K562 (cell line): ENCODE measurements at regions not wholly inside any gene's neighbourhood (a gene's known extent, or its start where the extent isn't known, plus 50 kb on each side); places are given as distances from the start of the nearest gene placed in this dataset.

Source experiments
- ATAC-seq: fragments of 200-7000 bp; cut with Tn5 transposase; 3 replicates; pipeline ENCODE4 v1.9.1; 2020; ENCODE audit warnings: moderate library complexity
- BruUV-seq: library from RNA; stranded (reverse); fragments of 400-500 nt; replicated peaks from 2 replicates; lab custom pipeline; 2021; lab: Mats Ljungman, UMichigan
- CTCF ChIA-PET: fragments of 300-600 bp; formaldehyde crosslinking; extraction: SDS; loops from one replicate; lab custom pipeline; 2021; ENCODE audit warnings: low intra/inter-chr PET ratio; lab: Yijun Ruan, JAX
- POLR2A ChIA-PET: fragments of 300-600, 350-650 bp; sonication (Branson Sonifier 250); formaldehyde crosslinking; extraction: SDS; loops from one replicate; lab custom pipeline; 2021; ENCODE audit warnings: antibody characterized with exemption, inconsistent platforms; lab: Yijun Ruan, JAX
- DNase-seq, 4 experiments: peaks; one replicate each; pipeline versions ENCODE4 v3.0.0 to v3.0.0-alpha.2; 2011 to 2018; ENCODE audit warnings: low spot score in 3 of 4, mixed read lengths in 3 of 4; ENCODE audit errors: extremely low read depth in 1 of 4
- FAIRE-seq: peaks from 2 replicates; lab custom pipeline; 2011; peaks lifted over from hg19 to GRCh38; lab: Jason Lieb, UNC
- H2AFZ ChIP-seq: 2 replicates; pipeline ENCODE4 v1.6.0; 2011; ENCODE audit warnings: low read depth, low read length, control low read depth, inconsistent platforms
- H3K27ac ChIP-seq: fragments of 200-600 bp; 3 replicates; pipeline ENCODE4 v1.8.0; 2011; ENCODE audit warnings: low read depth, mild to moderate bottlenecking, control low read depth, inconsistent platforms, low read length, moderate library complexity, mixed read lengths; ENCODE audit errors: extremely low read depth
- H3K27me3 ChIP-seq, 2 experiments: fragments of 300-600 bp in 1 of 2; 2 replicates in 1 of 2; 3 replicates in 1 of 2; pipeline versions ENCODE4 v1.6.0 to v1.8.0; 2011; ENCODE audit warnings: inconsistent platforms in 2 of 2, low read length in 2 of 2, mild to moderate bottlenecking in 1 of 2, mixed read lengths in 1 of 2, moderate library complexity in 1 of 2; ENCODE audit not compliant: control insufficient read depth in 2 of 2, insufficient read depth in 2 of 2
- H3K36me3 ChIP-seq: fragments of 300-600 bp; 3 replicates; pipeline ENCODE4 v1.8.0; 2011; ENCODE audit warnings: mild to moderate bottlenecking, low read length, inconsistent platforms; ENCODE audit not compliant: control insufficient read depth, insufficient read depth
- H3K4me1 ChIP-seq, 2 experiments: fragments of 200-600 bp in 1 of 2; replicated peaks in 1 of 2; 2 replicates in 1 of 2; 3 replicates in 1 of 2; pipeline versions ENCODE4 v1.5.1 to v1.8.0; 2011; ENCODE audit warnings: inconsistent platforms in 2 of 2, low read length in 2 of 2, mild to moderate bottlenecking in 1 of 2, mixed read lengths in 1 of 2, moderate library complexity in 1 of 2; ENCODE audit not compliant: control insufficient read depth in 2 of 2, insufficient read depth in 2 of 2
- H3K4me2 ChIP-seq: 2 replicates; pipeline ENCODE4 v1.6.1; 2011; ENCODE audit warnings: low read length, control low read depth, inconsistent platforms, mixed read lengths; ENCODE audit not compliant: insufficient read depth
- H3K4me3 ChIP-seq: fragments of 200-600 bp; sonication (generic), shearing (Covaris generic); 2 replicates; pipeline ENCODE4 v1.5.1; 2016; ENCODE audit warnings: control low read depth, inconsistent platforms
- H3K79me2 ChIP-seq: fragments of 200-600 bp; 3 replicates; pipeline ENCODE4 v1.8.0; 2011; ENCODE audit warnings: low read length, inconsistent platforms; ENCODE audit not compliant: control insufficient read depth, insufficient read depth
- H3K9ac ChIP-seq, 2 experiments: 2 replicates each; pipeline versions ENCODE4 v1.6.0 to v1.6.1; 2011; ENCODE audit warnings: low read depth in 2 of 2, low read length in 2 of 2, control low read depth in 1 of 2, inconsistent platforms in 1 of 2, mild to moderate bottlenecking in 1 of 2, mixed read lengths in 1 of 2; ENCODE audit not compliant: insufficient read depth in 1 of 2
- H3K9me1 ChIP-seq: one replicate; pipeline ENCODE4 v1.6.0; 2011; ENCODE audit warnings: inconsistent platforms, mild to moderate bottlenecking, low read length, moderate library complexity; ENCODE audit not compliant: control insufficient read depth, insufficient read depth
- H3K9me3 ChIP-seq: replicated peaks from 2 replicates; pipeline ENCODE4 v1.5.1; 2011; ENCODE audit warnings: low read depth, low read length, inconsistent platforms; ENCODE audit not compliant: control insufficient read depth, insufficient read depth
- H4K20me1 ChIP-seq: replicated peaks from 2 replicates; pipeline ENCODE4 v1.6.1; 2011; ENCODE audit warnings: low read length, inconsistent platforms, mixed read lengths; ENCODE audit not compliant: control insufficient read depth, insufficient read depth
- ASH1L ChIP-seq: fragments of 450-650 bp; IDR thresholded peaks from 2 replicates; pipeline ENCODE4 v1.6.1; 2018; ENCODE audit warnings: borderline replicate concordance, mild to moderate bottlenecking, low read depth; ENCODE audit not compliant: partially characterized antibody
- ATF7 ChIP-seq: fragments of 450-650 bp; IDR thresholded peaks from 2 replicates; pipeline ENCODE4 v1.7.1; 2014; ENCODE audit warnings: mild to moderate bottlenecking, moderate library complexity
- MIER1 ChIP-seq: fragments of 450-650 bp; IDR thresholded peaks from 2 replicates; pipeline ENCODE4 v1.6.1; 2016; ENCODE audit warnings: antibody characterized with exemption, mild to moderate bottlenecking, low read depth
- SP1 ChIP-seq: sonication (generic); formaldehyde crosslinking; IDR thresholded peaks from 2 replicates; pipeline ENCODE4 v1.8.1; 2022; ENCODE audit warnings: mild to moderate bottlenecking, missing genetic modification reagents
- SREBF2 ChIP-seq: sonication (generic); formaldehyde crosslinking; IDR thresholded peaks from 2 replicates; pipeline ENCODE4 v1.4.0; 2020; ENCODE audit warnings: mild to moderate bottlenecking, missing genetic modification reagents
- ZNF583 ChIP-seq: fragments of 250-450 bp; sonication (Bioruptor Pico); IDR thresholded peaks from 2 replicates; pipeline ENCODE4 v1.4.0; 2020
- WGBS: fragments of 100-300 bp; shearing (Covaris generic); methylation state at CpG from one replicate; pipeline ENCODE4 v1.1.6; 2016; ENCODE audit warnings: low coverage, mixed read lengths; ENCODE audit not compliant: insufficient coverage; ENCODE audit errors: missing lambda C conversion rate; 5-methylcytosine and 5-hydroxymethylcytosine counted together
- in situ Hi-C: fragments of 300-500 bp; cut with MboI; formaldehyde crosslinking; loops from 4 replicates; pipeline ENCODE4 v1.15.0; 2018; ENCODE audit warnings: inconsistent platforms, mixed read lengths
- intact Hi-C: fragments of 100-400 bp; cut with micrococcal nuclease; formaldehyde crosslinking; loops from 2 replicates; pipeline ENCODE4 v1.14.2; 2022
- TF ChIP-seq, protein P1 (sequence below), 2 experiments: fragments of 450-650 bp in 1 of 2; sonication (generic) in 1 of 2; formaldehyde crosslinking in 1 of 2; IDR thresholded peaks; 2 replicates each; pipeline versions ENCODE4 v1.7.1 to v1.9.0; 2016 to 2022; ENCODE audit warnings: inconsistent platforms in 1 of 2, mild to moderate bottlenecking in 1 of 2, missing genetic modification reagents in 1 of 2

GRCh38 chr4:65868096-65868824 is 198.0 kb upstream of the EPHA5 start:
- POLR2A ChIA-PET: no interaction called here
- in situ Hi-C loops: no loop called here
- H3K79me2 ChIP-seq: no peaks in the 10 kb centered on the region
- CTCF ChIA-PET: no interaction called here
- ATAC-seq: no peak
- no peaks in the 10 kb centered on the region for H3K9me1 ChIP-seq
- H2AFZ ChIP-seq: no peak overlapping the region
- H3K36me3 ChIP-seq: no peaks in the 10 kb centered on the region
- no peaks in the 10 kb centered on the region for H3K9me3 ChIP-seq
- TF ChIP-seq ATF7 (no peak), SP1 (no peak)
- TF ChIP-seq, all 486 proteins: peak for 0
- H3K4me1 ChIP-seq: no peaks in the 10 kb centered on the region
- BruUV-seq: no TSS peak
- H4K20me1 ChIP-seq: no peaks in the 10 kb centered on the region
- H3K4me2 ChIP-seq: no peak overlapping the region
- no peak overlapping the region for H3K27ac ChIP-seq
- H3K4me3 ChIP-seq: no peak overlapping the region
- DNase-seq: no peak
- H3K9ac ChIP-seq: no peak overlapping the region
- intact Hi-C loops: no loop called here
- H3K27me3 ChIP-seq: no peaks in the 10 kb centered on the region
- FAIRE-seq: no peak
- 2% methylated on average over 4 of the region's 4 CpGs for WGBS

DNA sequence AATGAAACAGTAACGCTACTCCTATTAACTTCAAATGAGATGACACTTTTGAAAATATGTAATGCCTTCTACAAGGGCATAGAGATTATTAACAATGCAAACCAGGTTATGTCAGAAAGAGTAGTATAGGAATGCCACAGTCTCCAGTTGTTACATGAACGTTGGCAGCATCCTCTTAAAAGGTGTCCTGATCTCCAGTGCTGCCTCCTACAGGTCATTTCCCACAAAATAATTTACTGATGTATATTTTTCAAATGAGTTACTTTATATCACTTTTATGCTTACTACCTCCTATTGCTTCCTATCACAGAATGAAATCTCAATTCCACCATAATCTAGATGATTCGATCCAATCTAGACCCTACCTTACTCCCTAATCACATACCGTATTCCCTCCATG is 195.2 kb upstream of the EPHA5 start:
- no peaks in the 10 kb centered on the region for H3K9me1 ChIP-seq
- H3K27ac ChIP-seq: no peak overlapping the region
- no peak for FAIRE-seq
- no peak overlapping the region for H2AFZ ChIP-seq
- H4K20me1 ChIP-seq: no peaks in the 10 kb centered on the region
- H3K27me3 ChIP-seq: no peaks in the 10 kb centered on the region
- no peak overlapping the region for H3K4me3 ChIP-seq
- no TSS peak for BruUV-seq
- CTCF ChIA-PET: no interaction called here
- H3K79me2 ChIP-seq: no peaks in the 10 kb centered on the region
- H3K9ac ChIP-seq: no peak overlapping the region
- intact Hi-C loops (no loop called here), in situ Hi-C loops (no loop called here)
- DNase-seq: peak in 1 of 4 experiments; percentile 2
- H3K36me3 ChIP-seq: no peaks in the 10 kb centered on the region
- POLR2A ChIA-PET: no interaction called here
- no peaks in the 10 kb centered on the region for H3K9me3 ChIP-seq
- no peaks in the 10 kb centered on the region for H3K4me1 ChIP-seq
- 5% methylated on average over 4 of the region's 4 CpGs for WGBS
- no peak overlapping the region for H3K4me2 ChIP-seq
- ATAC-seq: no peak
- TF ChIP-seq ZNF583: no peak
- TF ChIP-seq MIER1: no peak
- no peak for TF ChIP-seq SREBF2 (CRISPR knock-in tag)
- no peak for TF ChIP-seq ASH1L
- TF ChIP-seq, protein P1, sequence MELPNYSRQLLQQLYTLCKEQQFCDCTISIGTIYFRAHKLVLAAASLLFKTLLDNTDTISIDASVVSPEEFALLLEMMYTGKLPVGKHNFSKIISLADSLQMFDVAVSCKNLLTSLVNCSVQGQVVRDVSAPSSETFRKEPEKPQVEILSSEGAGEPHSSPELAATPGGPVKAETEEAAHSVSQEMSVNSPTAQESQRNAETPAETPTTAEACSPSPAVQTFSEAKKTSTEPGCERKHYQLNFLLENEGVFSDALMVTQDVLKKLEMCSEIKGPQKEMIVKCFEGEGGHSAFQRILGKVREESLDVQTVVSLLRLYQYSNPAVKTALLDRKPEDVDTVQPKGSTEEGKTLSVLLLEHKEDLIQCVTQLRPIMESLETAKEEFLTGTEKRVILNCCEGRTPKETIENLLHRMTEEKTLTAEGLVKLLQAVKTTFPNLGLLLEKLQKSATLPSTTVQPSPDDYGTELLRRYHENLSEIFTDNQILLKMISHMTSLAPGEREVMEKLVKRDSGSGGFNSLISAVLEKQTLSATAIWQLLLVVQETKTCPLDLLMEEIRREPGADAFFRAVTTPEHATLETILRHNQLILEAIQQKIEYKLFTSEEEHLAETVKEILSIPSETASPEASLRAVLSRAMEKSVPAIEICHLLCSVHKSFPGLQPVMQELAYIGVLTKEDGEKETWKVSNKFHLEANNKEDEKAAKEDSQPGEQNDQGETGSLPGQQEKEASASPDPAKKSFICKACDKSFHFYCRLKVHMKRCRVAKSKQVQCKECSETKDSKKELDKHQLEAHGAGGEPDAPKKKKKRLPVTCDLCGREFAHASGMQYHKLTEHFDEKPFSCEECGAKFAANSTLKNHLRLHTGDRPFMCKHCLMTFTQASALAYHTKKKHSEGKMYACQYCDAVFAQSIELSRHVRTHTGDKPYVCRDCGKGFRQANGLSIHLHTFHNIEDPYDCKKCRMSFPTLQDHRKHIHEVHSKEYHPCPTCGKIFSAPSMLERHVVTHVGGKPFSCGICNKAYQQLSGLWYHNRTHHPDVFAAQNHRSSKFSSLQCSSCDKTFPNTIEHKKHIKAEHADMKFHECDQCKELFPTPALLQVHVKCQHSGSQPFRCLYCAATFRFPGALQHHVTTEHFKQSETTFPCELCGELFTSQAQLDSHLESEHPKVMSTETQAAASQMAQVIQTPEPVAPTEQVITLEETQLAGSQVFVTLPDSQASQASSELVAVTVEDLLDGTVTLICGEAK (IDR thresholded peaks at IDR 0.05): no peak
- TF ChIP-seq, protein P1 (CRISPR knock-in tag; IDR thresholded peaks at IDR 0.05): no peak
